ENCODE measurements at regions not wholly inside any gene's neighbourhood (a gene's known extent, or its start where the extent isn't known, plus 50 kb on each side); places are given as distances from the start of the nearest gene placed in this dataset.

- no peak overlapping the region for H3K9ac ChIP-seq (replicated peaks; ENCODE audit: extremely low read depth, insufficient read depth, low read length)
- H3K36me3 ChIP-seq (ENCODE audit: control insufficient read depth in 2 of 2, extremely low read depth in 1 of 2, insufficient read depth in 2 of 2, low read length in 2 of 2) = no peaks in the 10 kb centered on the region
- no peaks in the 10 kb centered on the region for H3K9me3 ChIP-seq (replicated peaks; ENCODE audit: control insufficient read depth, insufficient read depth, low read length)
- FAIRE-seq (peak; percentile 63), DNase-seq (ENCODE audit: low read depth, low spot score) (peak; percentile 56)
- TF ChIP-seq JUN (IDR thresholded peaks at IDR 0.05; ENCODE audit: borderline replicate concordance, insufficient read depth, insufficient read length, low read depth) = no peak
- TF ChIP-seq FOS (IDR thresholded peaks at IDR 0.05; ENCODE audit: borderline replicate concordance, insufficient read depth, low read length) = no peak
- TF ChIP-seq GATA2 (IDR thresholded peaks at IDR 0.05; ENCODE audit: insufficient read depth, insufficient read length, low read depth, low read length) = no peak
- no peak for TF ChIP-seq MAX (IDR thresholded peaks at IDR 0.05; ENCODE audit: insufficient read depth, insufficient read length)
- no peak for TF ChIP-seq POLR2A (IDR thresholded peaks at IDR 0.05; ENCODE audit: low read depth, low read length)
- TF ChIP-seq EZH2 (IDR thresholded peaks at IDR 0.05; ENCODE audit: borderline replicate concordance, low read depth, low read length, severe bottlenecking) = no peak
- no peak for TF ChIP-seq CTCF (IDR thresholded peaks at IDR 0.05; ENCODE audit: extremely low read depth in 1 of 2, insufficient read depth in 1 of 2, low read depth in 1 of 2, low read length in 2 of 2)
- no peak for TF ChIP-seq MYC (IDR thresholded peaks at IDR 0.05; ENCODE audit: low read depth, low read length)
- no peak for TF ChIP-seq POLR2AphosphoS5 (IDR thresholded peaks at IDR 0.05; ENCODE audit: insufficient read depth, low read depth, low read length)
- no peaks in the 10 kb centered on the region for H3K9me1 ChIP-seq (replicated peaks; ENCODE audit: control insufficient read depth, extremely low read depth, insufficient read depth, low read length)
- peak overlapping the region; percentile 59 for H2AFZ ChIP-seq (ENCODE audit: low read depth, low read length)
- ChIA-PET CTCF (interaction anchor here (2.9 kb wide), 1 partner anchor 84 kb away, joined by 12 read pairs; no protein-coding TSS in a partner anchor), POLR2A (no interaction called here)
- H3K27me3 ChIP-seq (ENCODE audit: control insufficient read depth in 2 of 2, insufficient read depth in 2 of 2, low read length in 2 of 2) = no peaks in the 10 kb centered on the region
- no peaks in the 10 kb centered on the region for H4K20me1 ChIP-seq (replicated peaks; ENCODE audit: control insufficient read depth, extremely low read depth, insufficient read depth, low read length)
- H3K27ac ChIP-seq (ENCODE audit: insufficient read depth, low read depth, low read length) = peak overlapping the region; percentile 40
- H3K4me2 ChIP-seq (ENCODE audit: insufficient read depth, low read length) = peak overlapping the region; percentile 62
- peaks cover 22% of the 10 kb centered on the region for H3K4me1 ChIP-seq (ENCODE audit: control insufficient read depth, extremely low read depth, insufficient read depth, low read length)
- no peak overlapping the region for H3K4me3 ChIP-seq (replicated peaks in 1 of 3; ENCODE audit: insufficient read depth in 1 of 3, low read depth in 1 of 3, low read length in 3 of 3)
- dilution Hi-C loops (cut with MboI; ENCODE audit: extremely low pct_ligation_motif_present, low sequenced_read_pairs) = no loop called here
- intact Hi-C loops (cut with micrococcal nuclease) = no loop called here
- no peaks in the 10 kb centered on the region for H3K79me2 ChIP-seq (ENCODE audit: control insufficient read depth, insufficient read depth, low read length)
- no TSS peak for BruUV-seq (replicated peaks)
Observed at GRCh38 chr3:27596921-27597320, 112.7 kb upstream of the SLC4A7 start.

Measured in endothelial cell of umbilical vein (primary cell).